NCI-H774 (cell line): ENCODE measurements at regions not wholly inside any gene's neighbourhood (a gene's known extent, or its start where the extent isn't known, plus 50 kb on each side); places are given as distances from the start of the nearest gene placed in this dataset.

Source experiments
- DNase-seq: peaks from one replicate; lab custom pipeline; 2025; lab: John Stamatoyannopoulos, UW

- DNase-seq = no peak
Measured at GRCh38 chr4:11525085-11525484, 96.4 kb upstream of the HS3ST1 start.

DNA sequence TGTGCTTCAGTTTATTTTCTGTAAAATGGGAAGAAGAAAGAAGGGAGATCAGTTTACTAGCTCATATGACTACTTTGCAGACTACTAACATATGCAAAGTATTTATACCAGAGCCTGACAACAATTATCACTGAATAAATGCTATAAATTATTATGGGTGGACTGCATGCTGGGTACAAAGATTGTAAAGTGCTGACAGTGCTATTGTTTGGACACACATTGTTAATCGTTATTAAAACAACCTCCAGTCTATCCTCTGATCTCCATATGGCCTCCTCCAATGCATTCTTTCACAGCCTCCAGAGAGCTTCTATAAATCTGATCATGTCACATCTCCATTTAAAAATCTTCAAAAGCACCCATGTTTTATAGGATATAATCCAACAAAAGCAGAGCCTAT, 90.1 kb upstream of the HS3ST1 start:
- no peak for DNase-seq

- DNase-seq = no peak
Measured at GRCh38 chr4:11514779-11515419, 86.2 kb upstream of the HS3ST1 start.

DNA sequence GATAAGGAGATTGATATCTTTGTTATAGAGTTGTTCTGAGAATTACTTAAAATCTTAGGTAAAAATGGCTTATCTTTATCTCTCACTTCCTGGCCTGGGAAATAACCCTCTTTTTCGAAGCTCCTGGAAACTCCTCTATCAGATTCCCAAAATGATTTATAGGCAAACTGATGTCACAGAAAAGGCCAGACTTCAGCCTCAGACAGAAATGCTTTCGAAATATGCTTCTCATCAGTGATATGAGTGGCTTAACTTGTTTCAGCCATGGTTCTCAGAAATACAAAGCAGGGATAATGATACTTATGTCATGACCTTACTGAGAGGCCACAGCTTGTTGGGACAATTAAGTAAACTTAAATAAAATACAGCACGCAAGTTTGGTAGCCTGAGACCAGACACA, 85.3 kb upstream of the HS3ST1 start:
- DNase-seq = no peak

GRCh38 chr4:11512871-11513270, 84.2 kb upstream of the HS3ST1 start:
- DNase-seq = no peak

DNA sequence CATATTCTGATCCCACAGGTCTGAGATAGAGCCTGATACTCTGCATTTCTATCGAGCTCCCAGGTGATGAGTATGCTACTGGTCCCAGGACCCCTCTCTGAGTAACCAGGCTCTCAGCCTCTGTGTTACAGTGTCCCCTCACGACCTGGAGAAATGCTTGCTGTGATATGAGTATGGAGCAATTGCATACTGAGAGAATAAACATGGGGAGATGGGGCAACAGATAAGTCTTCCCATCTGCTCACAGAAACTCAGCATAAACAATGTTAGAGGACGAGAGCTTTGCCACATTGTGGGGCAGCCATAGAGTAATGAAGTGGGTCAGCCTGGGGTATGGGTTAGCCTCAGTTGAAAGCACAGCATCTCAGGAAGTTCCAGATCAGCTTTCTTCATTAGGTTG, 82.6 kb upstream of the HS3ST1 start:
- no peak for DNase-seq

DNA sequence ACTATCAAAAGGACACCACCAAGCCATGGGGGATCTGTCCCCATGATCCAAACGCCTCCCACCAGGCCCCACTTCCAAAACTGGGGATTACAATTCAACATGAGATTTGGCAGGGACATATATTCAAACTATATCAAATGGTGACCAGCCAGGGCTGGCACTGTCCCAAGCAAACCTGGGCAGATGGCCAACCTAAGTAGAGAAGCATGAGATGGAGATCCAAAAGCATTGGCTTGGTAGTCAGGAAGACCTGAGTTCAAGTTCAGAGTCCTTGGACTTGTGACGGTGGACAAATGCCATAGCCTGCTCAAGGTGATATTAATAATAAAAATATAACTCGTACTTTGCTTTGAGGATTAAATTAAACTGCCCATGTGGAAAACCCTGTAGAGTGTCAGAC, 79.2 kb upstream of the HS3ST1 start:
- no peak for DNase-seq

DNA sequence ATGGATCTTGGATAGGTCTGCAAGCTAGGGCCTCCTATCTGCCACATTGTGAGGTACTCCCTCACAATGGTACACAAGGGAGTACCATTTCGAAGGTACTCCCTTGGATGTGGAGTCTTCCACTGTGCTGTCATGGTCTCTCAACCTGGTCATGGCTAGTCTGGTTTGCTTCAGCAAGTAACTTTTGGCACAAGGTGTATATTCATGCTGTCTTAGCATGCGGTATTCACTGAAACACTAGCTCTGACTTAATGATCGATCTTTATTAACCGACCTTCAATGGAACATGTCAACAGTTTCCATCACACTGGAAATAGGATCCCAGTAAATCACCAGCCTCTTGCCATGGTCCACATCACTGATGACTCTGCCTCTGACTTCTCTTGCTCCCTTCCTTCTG, 77.5 kb upstream of the HS3ST1 start:
- no peak for DNase-seq

GRCh38 chr4:11505221-11505971, 76.7 kb upstream of the HS3ST1 start:
- no peak for DNase-seq

DNA sequence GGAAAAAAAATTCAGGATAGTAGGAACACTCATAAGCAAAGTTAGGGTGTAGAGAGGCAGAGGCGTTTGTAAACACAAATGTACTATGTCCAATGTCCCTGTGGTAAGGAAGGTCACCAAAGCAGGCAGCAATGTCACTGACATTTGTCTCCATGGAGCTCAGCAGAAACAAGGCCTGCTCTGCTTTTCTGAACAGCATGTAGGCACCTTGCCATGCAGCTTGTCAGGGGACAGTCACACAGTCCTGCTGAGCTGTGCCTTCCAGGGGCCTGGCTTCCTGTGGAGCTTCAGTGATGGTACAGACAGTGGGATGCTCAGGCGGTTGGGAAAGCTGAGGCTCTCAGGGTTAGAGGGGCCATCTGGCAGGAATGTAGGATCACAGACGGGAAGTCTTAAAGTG, 74.5 kb upstream of the HS3ST1 start:
- DNase-seq = no peak

GRCh38 chr4:11497972-11498371, 69.3 kb upstream of the HS3ST1 start:
- DNase-seq = no peak

- DNase-seq = no peak
Measured at GRCh38 chr4:11497212-11497806, 68.6 kb upstream of the HS3ST1 start.

DNA sequence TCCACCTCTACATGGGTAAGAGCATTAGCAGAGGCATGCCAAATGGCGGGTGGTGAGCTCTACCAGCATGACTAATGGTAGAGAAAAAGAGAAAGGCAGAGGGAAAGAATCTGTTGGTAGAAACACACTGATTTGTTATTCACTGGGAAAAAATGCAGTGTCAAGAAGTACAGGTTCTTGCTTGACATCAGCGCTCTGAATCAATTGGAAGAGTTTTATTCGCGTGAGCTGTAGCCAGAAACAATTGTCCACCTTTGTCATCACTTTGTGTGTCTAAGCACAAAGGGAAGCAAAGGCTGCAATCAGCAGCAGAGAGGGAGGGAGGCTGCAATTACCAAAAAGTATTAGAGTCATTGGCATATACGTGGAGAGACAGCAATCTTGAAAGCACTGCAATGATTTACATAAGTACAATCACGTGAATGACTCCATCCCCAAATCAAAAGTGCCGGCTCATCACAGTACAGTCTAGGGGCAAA, 67.7 kb upstream of the HS3ST1 start:
- no peak for DNase-seq

DNA sequence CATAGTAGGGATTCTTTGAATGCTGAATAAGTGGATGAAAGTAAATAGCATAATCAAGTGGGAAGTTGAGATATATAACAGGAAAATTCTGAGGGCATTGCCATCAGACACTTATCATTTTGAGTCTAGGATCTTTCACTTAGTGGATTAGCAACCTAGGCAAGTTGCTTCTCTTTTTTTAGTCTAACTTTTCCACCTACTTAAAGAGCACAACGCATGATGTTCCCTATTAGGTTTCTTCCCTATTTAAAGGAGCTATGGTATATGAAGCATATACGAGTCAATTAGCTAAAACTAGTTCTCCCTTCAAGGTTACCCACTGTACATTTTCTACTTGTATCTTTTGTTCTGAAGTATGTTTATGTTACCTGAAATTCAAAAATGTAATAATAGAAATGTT, 67.1 kb upstream of the HS3ST1 start:
- no peak for DNase-seq

DNA sequence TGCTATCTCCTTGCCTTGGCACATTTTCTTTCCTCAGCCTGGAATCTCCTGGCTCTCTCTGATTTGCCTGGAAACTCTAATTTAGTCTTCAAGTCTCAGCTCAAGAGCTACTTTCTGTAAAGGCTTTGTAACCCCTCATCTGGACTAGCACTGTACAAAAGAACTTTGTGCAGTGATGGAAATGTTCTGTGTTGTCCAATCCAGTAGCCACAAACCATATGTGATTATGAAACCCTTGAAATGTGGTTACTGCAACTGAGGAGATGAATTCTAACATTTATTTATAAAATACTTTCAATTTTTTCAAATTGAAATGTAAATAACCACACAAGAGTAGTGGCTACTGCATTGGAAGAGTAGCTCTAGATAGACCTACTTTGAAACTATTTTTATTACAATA, 66.6 kb upstream of the HS3ST1 start:
- DNase-seq = no peak

DNA sequence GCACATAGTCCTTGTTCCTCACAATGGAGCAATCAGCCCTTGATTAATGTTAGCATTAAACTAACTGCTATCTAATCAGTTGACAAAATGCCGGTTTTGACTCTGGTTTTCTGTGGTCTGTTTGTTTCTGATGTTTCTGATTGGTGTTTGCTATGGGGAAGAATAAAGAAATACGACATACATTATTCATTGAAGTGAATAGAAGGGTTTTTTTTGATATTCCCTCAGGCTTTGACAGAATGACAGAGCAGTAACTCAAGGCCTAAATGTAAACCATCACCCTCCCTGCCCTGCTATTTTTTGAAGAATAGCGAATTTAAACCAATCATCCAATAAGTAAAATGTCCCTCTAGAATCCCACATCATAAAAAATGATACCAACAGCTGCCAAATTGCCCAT, 65.5 kb upstream of the HS3ST1 start:
- DNase-seq = no peak

DNA sequence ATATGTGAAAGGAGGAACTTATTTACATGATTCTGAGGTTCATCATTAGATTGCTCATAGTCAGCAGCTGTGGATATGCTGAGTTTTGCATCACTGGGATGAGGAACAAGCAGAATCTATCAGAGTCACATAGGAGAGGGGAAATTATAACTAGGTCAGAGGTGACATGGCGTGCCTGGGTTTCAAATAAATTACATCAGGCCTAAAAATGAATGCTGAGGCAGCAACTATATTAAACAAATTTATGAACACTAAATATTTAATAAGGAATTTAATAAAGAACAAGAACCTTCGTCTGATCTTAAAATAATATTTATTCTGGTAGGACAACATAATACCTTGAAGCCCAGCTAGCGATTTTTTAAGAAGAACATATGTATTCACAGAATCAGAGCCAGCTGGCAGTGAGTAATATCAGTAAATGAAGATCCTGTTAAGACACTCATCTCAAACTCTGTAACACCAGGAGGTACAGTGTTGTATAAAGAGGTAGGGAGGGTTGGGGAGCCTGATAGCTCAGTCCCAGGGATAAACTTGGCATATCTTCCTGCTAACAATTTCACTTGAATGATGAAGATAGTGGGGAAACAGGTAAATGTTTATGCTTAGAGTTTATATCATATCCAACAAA, 60.9 kb upstream of the HS3ST1 start:
- DNase-seq = no peak

DNA sequence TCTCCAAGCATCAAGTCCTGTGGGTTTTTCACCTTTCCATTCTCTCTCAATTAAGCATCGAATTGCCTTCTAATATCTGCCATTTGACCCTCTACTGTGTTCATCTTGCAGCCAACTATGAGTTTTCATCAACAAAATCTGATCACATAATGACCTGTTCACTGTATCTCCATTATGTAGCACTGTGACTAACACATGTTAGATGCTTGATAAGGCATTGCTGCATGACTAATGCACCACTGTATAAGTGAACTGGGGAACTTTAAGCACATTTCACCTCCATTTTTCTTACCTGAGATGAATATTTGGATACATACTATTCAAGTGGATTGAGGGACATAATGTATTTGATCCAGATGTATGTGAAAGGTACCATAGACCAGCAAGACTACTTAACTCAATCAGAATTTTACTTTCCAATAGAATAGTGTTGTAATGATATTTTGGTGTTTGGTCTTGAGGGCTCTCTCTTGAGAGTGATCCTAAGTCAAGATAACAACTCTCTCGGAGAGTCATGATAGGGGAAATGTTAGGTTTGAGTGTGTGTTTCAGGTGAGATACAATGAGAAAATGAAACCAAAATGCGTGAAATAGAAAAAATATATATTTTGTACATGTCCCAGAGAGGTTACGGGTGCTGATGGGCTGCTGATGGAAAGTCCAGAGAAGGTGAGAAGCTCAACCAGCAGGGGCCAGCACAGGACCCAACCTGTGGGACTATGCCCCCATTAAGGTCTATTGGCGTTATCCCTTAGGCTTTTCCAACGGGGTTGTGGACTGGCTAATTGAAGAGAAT, 60.2 kb upstream of the HS3ST1 start:
- DNase-seq = no peak

DNA sequence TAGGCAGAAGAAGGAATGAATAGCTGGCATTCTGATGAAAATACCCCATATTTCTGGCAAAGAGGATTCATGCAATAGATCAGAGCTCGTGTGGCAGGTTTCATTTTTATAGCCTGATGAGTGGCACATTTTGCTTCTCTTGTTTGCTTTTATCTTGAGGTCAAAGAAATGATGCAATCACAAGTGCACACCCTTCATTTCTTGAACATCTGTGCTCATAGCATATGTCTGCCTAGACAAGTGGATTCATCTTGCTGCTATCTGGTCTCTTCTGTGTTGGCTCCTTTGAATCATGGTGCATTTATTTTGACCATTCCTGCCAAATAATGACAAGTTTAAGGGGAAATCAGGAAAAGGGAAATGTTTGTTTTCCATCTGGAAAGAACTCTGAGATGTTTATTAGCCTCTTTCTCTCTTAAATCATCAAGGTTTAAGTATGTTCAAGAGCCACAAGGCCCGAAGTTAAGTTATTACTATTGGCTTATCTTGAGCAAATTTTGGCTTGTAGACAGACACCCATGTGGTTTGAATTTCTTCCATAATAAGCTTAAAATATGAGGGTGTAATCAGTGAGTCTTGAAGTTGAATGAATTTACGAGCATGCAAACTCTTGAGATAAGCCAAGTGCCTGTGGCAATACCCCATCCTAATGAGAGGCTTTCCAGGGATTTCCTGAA, 59.3 kb upstream of the HS3ST1 start:
- no peak for DNase-seq

DNA sequence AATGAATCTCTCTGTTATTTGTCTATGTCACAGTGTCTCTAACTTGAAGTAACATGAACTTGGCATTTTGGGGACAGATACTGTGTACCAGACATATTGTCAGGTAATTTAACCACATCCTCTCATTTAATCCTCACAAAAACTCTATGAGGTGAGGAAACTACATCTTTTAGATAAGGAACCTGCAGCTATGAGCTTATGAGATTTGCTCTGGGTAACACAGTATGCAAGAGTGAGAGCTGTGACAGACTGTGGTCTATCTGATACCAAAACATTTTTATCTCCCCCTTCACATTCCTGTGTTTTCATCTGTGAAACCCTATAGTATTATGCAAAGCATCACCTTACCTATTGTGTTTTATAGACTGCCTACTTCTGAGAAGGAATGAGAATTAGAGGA, 58.4 kb upstream of the HS3ST1 start:
- DNase-seq = no peak

GRCh38 chr4:11485926-11486325, 57.2 kb upstream of the HS3ST1 start:
- DNase-seq = no peak

DNA sequence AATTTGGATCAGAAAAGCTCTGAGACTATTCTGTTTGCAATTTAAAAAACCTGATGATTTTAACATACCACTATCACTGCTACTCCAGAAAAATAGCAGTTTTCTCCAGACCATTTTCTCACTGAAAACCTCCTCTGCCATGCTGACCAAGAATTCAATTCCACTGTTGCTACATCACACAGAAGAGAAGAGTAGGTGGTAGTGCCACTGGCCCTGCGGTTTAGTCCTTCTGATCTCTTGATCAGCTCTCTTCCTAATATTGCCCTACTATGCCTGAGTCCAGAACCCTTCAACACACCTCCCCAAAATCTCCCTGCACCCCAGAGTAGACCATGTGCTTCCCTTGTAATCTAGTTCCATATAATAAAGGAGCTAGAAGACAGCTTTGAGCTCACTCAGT, 55.8 kb upstream of the HS3ST1 start:
- no peak for DNase-seq
